Heart left ventricle (tissue), 16 donors: ENCODE measurements at regions not wholly inside any gene's neighbourhood (a gene's known extent, or its start where the extent isn't known, plus 50 kb on each side); places are given as distances from the start of the nearest gene placed in this dataset.

Experiments
- ATAC-seq, 4 donors: fragments of 200-7000 bp; cut with Tn5 transposase; one replicate each; pipeline ENCODE4 v1.9.1; 2020 to 2022; ENCODE audit warnings: moderate library complexity in 4 of 4, mild to moderate bottlenecking in 3 of 4, moderate number of reproducible peaks in 1 of 4
- DNase-seq, 5 donors: peaks; one replicate each; pipeline ENCODE4 v3.0.0-alpha.2; 2020
- H3K27ac ChIP-seq, 12 donors: fragments of 200-600 bp; sonication (generic) in 4 of 12; one replicate each; pipeline versions ENCODE4 v1.5.0 to v1.8.0; 2016 to 2022; ENCODE audit warnings: mild to moderate bottlenecking in 2 of 12
- H3K27me3 ChIP-seq, 9 donors: fragments of 200-600 bp; sonication (generic) in 2 of 9; one replicate each; pipeline versions ENCODE4 v1.5.1 to v1.8.0; 2016 to 2022; ENCODE audit warnings: mild to moderate bottlenecking in 3 of 9
- H3K36me3 ChIP-seq, 9 donors: fragments of 200-600 bp; sonication (generic) in 2 of 9; one replicate each; pipeline versions ENCODE4 v1.5.0 to v1.8.0; 2018 to 2022; ENCODE audit warnings: mild to moderate bottlenecking in 2 of 9
- H3K4me1 ChIP-seq, 12 donors: fragments of 200-600 bp; sonication (generic) in 4 of 12; one replicate each; pipeline versions ENCODE4 v1.5.0 to v1.8.0; 2016 to 2022; ENCODE audit warnings: mild to moderate bottlenecking in 3 of 12
- H3K4me3 ChIP-seq, 12 donors: fragments of 200-600 bp; sonication (generic) in 4 of 12; one replicate each; pipeline versions ENCODE4 v1.5.0 to v1.8.0; 2017 to 2022; ENCODE audit warnings: mild to moderate bottlenecking in 9 of 12, moderate library complexity in 4 of 12
- H3K9me3 ChIP-seq, 12 donors: fragments of 200-600 bp; sonication (generic) in 4 of 12; one replicate each; pipeline versions ENCODE4 v1.5.0 to v1.8.0; 2016 to 2022; ENCODE audit warnings: mild to moderate bottlenecking in 1 of 12
- CTCF ChIP-seq, 12 donors: fragments of 200-600 bp; sonication (generic) in 4 of 12; IDR thresholded peaks; one replicate each; pipeline versions ENCODE4 v1.5.0 to v1.8.0; 2018 to 2022; ENCODE audit warnings: antibody characterized with exemption in 12 of 12, mild to moderate bottlenecking in 5 of 12
- POLR2A ChIP-seq, 2 donors: fragments of 450-650 bp; IDR thresholded peaks; one replicate each; pipeline ENCODE4 v1.6.1; 2017; ENCODE audit warnings: antibody characterized with exemption in 2 of 2, mild to moderate bottlenecking in 2 of 2, moderate library complexity in 2 of 2
- WGBS, 4 donors: extraction: QIAGEN DNeasy Blood & Tissue Kit in 2 of 4; methylation state at CpG; one replicate each; pipeline versions ENCODE4 v1.1.5 to v1.1.7; 2013 to 2018; 5-methylcytosine and 5-hydroxymethylcytosine counted together
- intact Hi-C, 10 donors: fragments of 100-400 bp; cut with DNase I; formaldehyde crosslinking; loops; one replicate each; pipeline versions ENCODE4 v1.11.1 to v1.14.2; 2022
- donor health status: ischemic (EF 13 %, LVEDD 7.1; RV severe dilation, severe dysfunction).
- donor health status: healthy with polysubstance abuse.
- donor health status: DM: no; HTN: yes; CAD: no.
- donor health status: DM: no; HTN: no; CAD: no.
- donor health status: ischemic (EF 25% LVEDD 6.9; RV normal size, moderate dysfunction).
- donor health status: ischemic (EF 25% LVEDD 5.7; RV mildly dilated, moderate dysfunction).
- donor health status: healthy.
- donor health status: DM: yes; HTN: yes; CAD: no.
- donor health status: ischemic (EF 35%, LVEDD 5.7; RV mildly dilated, moderate dysfunction).
- donor health status: nonischemic (EF 11% LVEDD 7.7; RV severe dilation, severe dysfunction).
- donor health status: DM: yes; HTN: yes; CAD: no.
- donor health status: PGD.
- donor health status: ischemic (EF 29% LVEDD 5.4; RV normal size, mild dysfunction).
- donor health status: nonischemic (EF 23%, LVEDD 6.1; RV moderate dilation, normal function).

GRCh38 chr6:74145931-74146330 lies 449.9 kb downstream of the CD109 start:
- no peak for DNase-seq
- Histone ChIP-seq H3K9me3 (no peaks in the 10 kb centered on the region), H3K36me3 (no peaks in the 10 kb centered on the region), H3K4me1 (no peaks in the 10 kb centered on the region), H3K27ac (no peak overlapping the region), H3K27me3 (no peaks in the 10 kb centered on the region), H3K4me3 (no peak overlapping the region)
- intact Hi-C loops: no loop called here
- ATAC-seq: no peak
- no peak for TF ChIP-seq POLR2A (IDR thresholded peaks at IDR 0.05)
- TF ChIP-seq CTCF (IDR thresholded peaks at IDR 0.05): no peak

- ATAC-seq: peak in 3 of 4 donors; percentile 61 to 86 (median 64)
- WGBS, 4 donors: 12 to 29% (median 20%) methylated on average over 2 of the region's 2 CpGs
- intact Hi-C loops: no loop called here
- Histone ChIP-seq H3K9me3 (peaks cover 0 to 28% (median 7%) of the 10 kb centered on the region in 12 donors), H3K36me3 (no peaks in the 10 kb centered on the region), H3K27ac (peak overlapping the region in 5 of 12 donors; percentile 8 to 48 (median 26)), H3K4me1 (peaks cover 0 to 6% (median 0%) of the 10 kb centered on the region in 12 donors), H3K4me3 (no peak overlapping the region), H3K27me3 (no peaks in the 10 kb centered on the region)
- TF ChIP-seq CTCF (IDR thresholded peaks at IDR 0.05): no peak
- no peak for TF ChIP-seq POLR2A (IDR thresholded peaks at IDR 0.05)
- DNase-seq: no peak
Observed at GRCh38 chr6:74137911-74138310, 441.9 kb downstream of the CD109 start.

- Histone ChIP-seq H3K27ac (no peak overlapping the region), H3K27me3 (no peaks in the 10 kb centered on the region), H3K36me3 (no peaks in the 10 kb centered on the region), H3K9me3 (peaks cover 0 to 28% (median 7%) of the 10 kb centered on the region in 12 donors), H3K4me3 (no peak overlapping the region), H3K4me1 (peaks cover 0 to 6% (median 0%) of the 10 kb centered on the region in 12 donors)
- ATAC-seq (no peak), DNase-seq (no peak)
- no peak for TF ChIP-seq CTCF (IDR thresholded peaks at IDR 0.05)
- no peak for TF ChIP-seq POLR2A (IDR thresholded peaks at IDR 0.05)
- intact Hi-C loops: no loop called here
Observed at GRCh38 chr6:74134327-74134726, 438.3 kb downstream of the CD109 start.

GRCh38 chr6:74133073-74133472 lies 437.1 kb downstream of the CD109 start:
- no peak for ATAC-seq
- intact Hi-C loops: no loop called here

More at GRCh38 chr6:74133073-74133472, 437.1 kb downstream of the CD109 start:
- Histone ChIP-seq H3K9me3 (peaks cover 0 to 28% (median 7%) of the 10 kb centered on the region in 12 donors), H3K36me3 (no peaks in the 10 kb centered on the region), H3K27me3 (no peaks in the 10 kb centered on the region), H3K4me1 (peaks cover 0 to under 1% (median 0%) of the 10 kb centered on the region in 12 donors), H3K4me3 (no peak overlapping the region), H3K27ac (no peak overlapping the region)
- no peak for TF ChIP-seq CTCF (IDR thresholded peaks at IDR 0.05)
- no peak for TF ChIP-seq POLR2A (IDR thresholded peaks at IDR 0.05)
- 90 to 100% (median 99%) methylated on average over 1 of the region's 1 CpG for WGBS, 4 donors
- no peak for DNase-seq
